Erythroblast (primary cell): ENCODE measurements at regions not wholly inside any gene's neighbourhood (a gene's known extent, or its start where the extent isn't known, plus 50 kb on each side); places are given as distances from the start of the nearest gene placed in this dataset.
A peak's percentile ranks its signal among the peaks of the same experiment; 100 is the strongest.
"Not testable (repeated sequence)": the region's sequence is repeated elsewhere in the genome, so short reads cannot be mapped to it uniquely, and the experiment has no call there.

Experiments used
- DNase-seq, 2 experiments: peaks; one replicate each; lab custom pipeline; 2025; lab: John Stamatoyannopoulos, UW
- GATA1 ChIP-seq: IDR thresholded peaks from 2 replicates; pipeline ENCODE4 v1.6.1; 2011; ENCODE audit warnings: low read depth, mild to moderate bottlenecking, control low read depth, low read length, moderate library complexity
- POLR2A ChIP-seq: IDR thresholded peaks from 2 replicates; pipeline ENCODE4 v1.6.1; 2011; ENCODE audit warnings: mild to moderate bottlenecking, low read length

DNA sequence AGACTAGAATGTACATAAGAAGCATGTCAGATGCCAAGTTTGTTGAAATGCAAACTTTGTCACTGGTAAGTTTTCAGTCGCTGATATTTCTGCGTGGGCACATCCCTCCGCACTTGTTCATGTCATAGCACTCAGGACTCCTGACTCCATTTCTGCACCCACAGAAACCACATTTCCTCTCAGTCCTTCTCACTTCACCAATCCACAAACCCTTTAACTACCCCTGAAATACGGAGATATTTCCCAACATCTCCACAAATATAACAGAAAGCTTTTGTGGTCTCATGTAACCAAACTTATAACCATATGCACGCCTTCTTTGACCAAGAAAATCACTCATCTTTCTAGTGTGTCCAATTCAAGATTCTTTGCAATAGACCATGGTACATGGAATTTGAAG lies 276.9 kb upstream of the ERBB4 start:
- no peak for TF ChIP-seq GATA1
- no peak for TF ChIP-seq POLR2A
- DNase-seq = no peak

DNA sequence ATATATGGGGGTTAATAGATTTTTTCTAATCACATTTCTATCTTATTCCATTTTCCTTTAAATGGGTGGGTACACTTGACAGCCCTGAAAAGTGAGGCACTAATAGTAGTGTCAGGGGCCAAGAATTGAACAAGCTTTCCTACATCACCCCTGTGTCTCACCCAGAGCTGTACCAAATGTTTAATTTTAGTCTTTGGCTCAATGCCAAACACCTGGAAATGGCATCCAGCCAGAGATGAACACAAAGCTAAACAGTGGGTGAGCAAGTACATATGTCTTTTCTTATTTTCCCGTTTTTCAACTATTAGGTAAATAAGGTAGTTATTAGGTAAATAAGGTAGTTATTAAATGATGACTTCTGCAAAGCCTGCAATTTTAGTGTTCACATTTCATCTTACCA lies 276.3 kb upstream of the ERBB4 start:
- TF ChIP-seq POLR2A (no peak), GATA1 (no peak)
- no peak for DNase-seq

DNA sequence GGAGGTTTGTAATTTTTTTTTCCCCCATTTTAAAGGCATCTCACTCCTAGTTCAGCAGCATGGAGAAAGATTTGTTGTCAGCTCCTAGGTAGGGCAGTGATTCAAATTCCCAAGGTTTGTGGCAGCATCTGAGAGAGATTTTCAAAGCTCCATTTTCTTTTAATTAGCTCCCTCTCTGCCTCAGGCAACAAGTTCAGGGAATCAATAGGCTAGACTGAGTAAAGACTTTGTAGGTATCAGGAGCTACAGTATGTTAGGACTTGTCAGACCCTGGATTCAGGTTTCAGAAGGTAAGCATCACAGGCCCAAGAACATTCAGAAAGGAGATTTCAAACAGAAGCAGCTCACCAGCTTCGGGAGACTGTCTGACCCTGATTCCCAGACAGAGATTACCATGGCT lies 273.3 kb upstream of the ERBB4 start:
- DNase-seq = no peak
- no peak for TF ChIP-seq GATA1
- TF ChIP-seq POLR2A = no peak

- DNase-seq = no peak
- TF ChIP-seq GATA1 (no peak), POLR2A (no peak)
Observed at GRCh38 chr2:212811036-212811805, 272.6 kb upstream of the ERBB4 start.

DNA sequence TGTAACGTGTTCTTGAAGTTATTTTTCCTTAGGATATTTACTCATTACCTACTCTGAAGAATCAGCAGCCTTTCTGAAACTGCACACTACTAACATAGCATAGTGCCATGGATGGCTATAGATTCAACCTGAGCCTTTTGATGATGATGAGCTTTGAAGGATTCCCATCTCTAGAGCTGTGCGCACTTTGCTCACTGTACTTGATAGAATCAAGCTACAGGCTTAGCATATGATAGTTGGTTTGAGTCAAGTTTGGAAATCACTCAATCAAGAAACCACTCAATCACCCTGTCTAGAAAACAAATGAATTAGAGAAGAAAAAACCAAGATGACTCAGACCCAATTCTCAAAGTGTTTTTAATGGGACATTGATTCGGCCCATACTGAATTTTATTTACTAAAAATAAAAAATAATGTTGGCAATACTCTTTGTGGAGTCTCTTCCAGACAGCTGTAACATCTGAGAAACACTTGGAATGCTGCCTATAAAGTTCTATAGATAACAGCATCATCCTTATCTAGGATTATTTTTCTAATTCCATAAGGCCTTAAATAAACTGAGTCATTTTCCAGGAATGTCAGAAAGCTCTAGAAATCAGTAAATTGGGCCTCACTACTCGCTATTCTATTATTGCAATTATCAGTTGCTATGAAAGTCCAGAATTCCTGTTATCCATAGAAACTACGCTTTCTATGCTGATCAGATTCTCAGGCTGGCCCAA lies 259.0 kb upstream of the ERBB4 start:
- TF ChIP-seq GATA1 (no peak), POLR2A (no peak)
- DNase-seq = no peak

DNA sequence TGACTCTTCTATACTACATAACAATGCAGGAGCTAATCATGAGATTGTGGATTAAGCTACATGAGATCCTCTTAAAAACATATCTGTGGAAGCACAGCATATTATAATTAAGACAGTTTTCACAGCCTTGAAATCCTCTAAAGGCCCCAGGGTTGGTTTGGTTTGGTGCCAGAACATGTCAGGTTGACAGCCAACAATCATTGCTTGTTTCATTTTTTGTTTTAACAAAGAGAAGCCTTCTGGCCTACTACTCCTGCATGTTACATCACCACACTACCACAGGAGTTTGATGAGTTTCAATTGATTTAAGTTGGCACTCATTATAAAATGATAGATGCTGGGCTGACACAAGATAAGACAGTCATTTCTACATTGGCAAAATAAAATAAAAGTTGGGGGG lies 255.9 kb upstream of the ERBB4 start:
- DNase-seq = no peak
- TF ChIP-seq POLR2A = no peak

- TF ChIP-seq POLR2A (no peak), GATA1 (no peak)
- DNase-seq = no peak
Observed at GRCh38 chr2:212791569-212791968, 253.0 kb upstream of the ERBB4 start.

GRCh38 chr2:212786088-212786487 lies 247.5 kb upstream of the ERBB4 start:
- not testable (repeated sequence) for DNase-seq

DNA sequence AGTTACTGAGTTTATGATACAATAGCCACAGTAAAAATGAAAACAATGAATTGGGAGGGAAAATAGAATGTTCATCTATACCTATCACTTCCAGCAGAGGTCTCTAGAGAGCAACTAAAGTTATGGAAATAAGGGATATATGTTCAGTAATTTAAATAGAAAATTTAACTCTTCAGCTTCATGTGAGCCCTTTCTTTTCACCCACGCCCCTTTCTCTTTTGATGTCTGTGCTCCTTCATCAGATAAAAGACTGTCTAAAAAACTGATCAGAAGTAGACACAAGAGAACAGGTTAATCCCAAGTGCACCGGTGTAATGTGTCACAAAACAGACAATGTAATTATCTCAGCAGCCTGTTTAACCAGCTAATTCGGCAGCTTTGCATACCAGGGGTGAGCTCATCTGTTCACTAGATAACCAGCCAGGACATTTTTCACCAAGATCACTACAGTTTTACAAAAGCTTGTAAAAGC lies 238.5 kb upstream of the ERBB4 start:
- peak; percentile 1 to 27 for DNase-seq
- TF ChIP-seq GATA1 = no peak

- TF ChIP-seq GATA1 = no peak
- TF ChIP-seq POLR2A = no peak
- DNase-seq = no peak
Observed at GRCh38 chr2:212773808-212774339, 235.3 kb upstream of the ERBB4 start.

DNA sequence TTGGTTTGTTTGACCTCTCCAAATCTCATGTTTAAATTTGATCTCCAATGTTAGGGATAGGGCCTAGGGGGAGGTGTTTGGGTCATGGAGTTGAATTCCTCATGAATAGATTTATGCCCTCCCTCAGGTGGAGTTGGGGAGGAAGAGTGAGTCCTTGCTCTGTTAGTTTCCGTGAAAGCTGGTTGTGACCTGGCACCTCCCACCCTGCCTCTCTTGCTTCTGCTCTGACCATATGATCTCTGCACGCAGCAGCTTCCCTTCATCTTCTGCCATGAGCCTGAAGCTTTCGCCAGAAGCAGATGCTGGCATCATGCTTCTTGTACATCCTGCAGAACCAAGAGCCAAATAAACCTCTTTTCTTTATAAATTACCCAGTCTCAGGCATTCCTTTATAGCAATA lies 231.6 kb upstream of the ERBB4 start:
- DNase-seq = no peak
- TF ChIP-seq POLR2A (no peak), GATA1 (no peak)

DNA sequence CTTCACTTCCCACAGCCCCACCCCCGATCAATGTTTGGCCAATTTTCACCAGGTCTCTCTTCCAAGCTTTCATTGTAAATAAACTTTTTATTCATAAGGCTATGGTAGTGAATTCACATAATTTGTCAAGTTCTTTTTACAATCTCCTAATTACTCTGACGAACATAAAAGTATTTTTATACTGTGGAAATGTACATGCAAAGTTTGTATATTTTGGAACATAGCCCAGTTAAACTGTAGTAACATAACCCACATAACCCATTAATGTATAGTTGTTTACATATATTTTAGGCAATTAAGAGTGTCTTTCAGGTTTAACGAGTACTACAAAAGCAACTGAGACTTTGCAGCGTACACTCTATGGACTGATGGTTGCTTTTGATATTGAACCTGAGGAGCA lies 228.3 kb upstream of the ERBB4 start:
- TF ChIP-seq GATA1 = no peak
- no peak for TF ChIP-seq POLR2A
- no peak for DNase-seq

DNA sequence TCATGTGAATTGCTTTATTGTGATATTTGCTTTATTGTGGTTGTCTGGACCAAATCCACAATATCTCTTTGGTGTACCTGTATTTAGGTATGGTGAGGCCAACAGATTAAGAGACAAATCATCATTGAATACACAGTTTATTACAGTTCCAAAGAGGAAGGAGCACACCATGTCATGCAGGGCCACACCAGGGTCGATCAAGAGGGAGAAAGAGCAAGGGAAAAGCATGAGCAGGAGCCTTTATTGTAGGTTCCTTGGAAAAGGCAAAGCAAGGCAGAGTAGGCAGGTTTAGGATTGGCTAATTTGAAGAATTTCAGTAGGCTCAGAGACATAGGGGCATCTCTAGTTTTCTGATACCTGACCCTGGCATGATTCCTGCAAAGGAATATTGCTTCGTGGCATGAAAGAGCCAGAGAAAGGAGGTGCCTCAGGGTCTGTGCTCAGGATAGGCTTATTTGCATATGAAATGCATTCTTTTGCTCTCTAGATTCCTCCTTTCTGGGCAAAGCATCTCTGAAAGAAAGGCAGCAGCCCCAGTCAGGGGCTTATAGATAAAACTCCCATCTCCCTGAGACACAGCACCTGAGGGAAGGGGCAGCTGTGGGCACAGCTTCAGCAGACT lies 214.2 kb upstream of the ERBB4 start:
- no peak for DNase-seq
- TF ChIP-seq GATA1 = no peak
- TF ChIP-seq POLR2A = no peak

DNA sequence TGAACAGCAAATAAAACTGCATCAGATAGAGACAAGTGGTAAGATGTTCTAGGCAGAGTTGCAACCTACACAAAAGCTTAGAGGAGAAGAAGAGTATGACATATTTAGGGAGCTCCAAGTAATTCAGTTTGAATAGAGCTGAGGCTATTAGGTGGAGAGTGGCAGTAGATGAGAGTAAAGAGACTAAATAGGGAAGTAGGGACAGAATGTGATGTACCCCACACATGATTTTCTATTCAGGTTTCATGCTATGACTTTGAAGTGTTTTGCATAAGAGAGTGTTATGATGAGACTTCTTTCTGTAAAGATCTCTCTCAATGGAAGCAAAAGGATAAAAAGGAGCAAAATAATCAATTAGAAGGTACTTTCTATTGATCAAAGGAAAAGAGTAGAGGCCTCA lies 206.8 kb upstream of the ERBB4 start:
- DNase-seq = no peak

More for the DNA sequence above, 206.8 kb upstream of the ERBB4 start:
- TF ChIP-seq POLR2A = no peak
- TF ChIP-seq GATA1 = no peak
